Fibroblast of the aortic adventitia (primary cell): ENCODE measurements at regions not wholly inside any gene's neighbourhood (a gene's known extent, or its start where the extent isn't known, plus 50 kb on each side); places are given as distances from the start of the nearest gene placed in this dataset.
A peak's percentile ranks its signal among the peaks of the same experiment; 100 is the strongest.

ENCODE experiments used
- DNase-seq: peaks from one replicate; pipeline ENCODE4 v3.0.0-alpha.2; 2010; ENCODE audit warnings: low read depth
- H3K4me3 ChIP-seq: 2 replicates; pipeline ENCODE4 v1.5.1; 2011; ENCODE audit warnings: low read depth, mild to moderate bottlenecking, control low read depth, low read length, moderate library complexity
- CTCF ChIP-seq: IDR thresholded peaks from 2 replicates; pipeline ENCODE4 v1.5.1; 2011; ENCODE audit warnings: mild to moderate bottlenecking, low read length, control low read depth, inconsistent platforms; ENCODE audit not compliant: insufficient read depth

- no peak for DNase-seq
- no peak overlapping the region for H3K4me3 ChIP-seq
Observed at GRCh38 chr5:130287438-130287837, 383.2 kb downstream of the CHSY3 start.

DNA sequence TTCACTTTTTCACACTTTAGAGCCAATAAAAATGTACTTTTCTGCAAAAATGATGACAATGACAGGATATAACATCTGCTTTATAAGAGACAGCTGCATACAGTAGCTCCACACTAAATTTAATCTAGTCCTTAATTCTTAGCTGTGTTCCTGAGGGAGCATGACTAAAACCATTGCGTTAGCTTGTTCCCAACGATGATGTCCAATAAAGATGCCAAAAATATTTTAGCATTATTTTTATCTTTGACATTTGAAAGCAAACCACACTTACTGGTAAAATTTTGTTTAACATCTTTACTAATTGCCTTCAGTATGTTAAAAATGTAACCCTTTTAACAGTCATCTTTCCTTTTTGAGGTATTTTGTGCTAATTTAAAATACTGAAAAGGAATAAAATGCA is 382.7 kb downstream of the CHSY3 start:
- TF ChIP-seq CTCF = no peak
- DNase-seq = peak; percentile 63
- no peak overlapping the region for H3K4me3 ChIP-seq

More at GRCh38 chr5:130287438-130287837, 383.2 kb downstream of the CHSY3 start:
- no peak for TF ChIP-seq CTCF

- DNase-seq = peak; percentile 93
- H3K4me3 ChIP-seq = no peak overlapping the region
- no peak for TF ChIP-seq CTCF
Observed at GRCh38 chr5:130282049-130282448, 377.8 kb downstream of the CHSY3 start.

DNA sequence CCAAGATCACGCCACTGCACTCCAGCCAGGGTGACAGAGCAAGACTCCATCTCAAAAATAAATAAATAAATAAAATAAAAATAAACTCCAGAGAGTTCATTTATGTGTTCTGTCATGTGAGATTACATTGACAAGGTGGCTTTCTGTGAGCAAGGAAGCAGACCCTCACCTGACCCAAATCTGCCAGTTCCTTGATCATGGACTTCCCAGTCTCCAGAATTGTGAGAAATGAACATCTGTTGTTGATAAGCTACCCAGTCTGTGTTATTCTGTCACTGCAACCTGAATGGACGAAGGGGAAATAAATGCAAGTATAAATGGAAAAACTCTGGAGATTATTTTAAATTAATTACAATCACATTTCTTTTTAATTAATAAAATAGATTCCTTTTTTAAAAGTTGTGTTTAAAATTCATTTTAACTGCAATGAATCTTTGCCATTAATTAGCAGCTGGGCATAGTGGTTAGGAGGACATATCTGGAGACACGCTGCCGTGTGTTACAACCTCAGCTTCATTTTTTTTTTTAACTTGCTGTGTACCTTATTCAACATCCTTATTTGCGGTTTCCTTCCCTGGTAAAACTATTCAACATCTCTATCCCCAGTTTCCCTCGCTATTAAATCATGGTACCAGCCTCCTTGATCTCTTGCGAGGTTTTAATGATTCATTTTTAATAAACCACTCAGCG is 376.4 kb downstream of the CHSY3 start:
- TF ChIP-seq CTCF = no peak
- no peak for DNase-seq
- H3K4me3 ChIP-seq = no peak overlapping the region

DNA sequence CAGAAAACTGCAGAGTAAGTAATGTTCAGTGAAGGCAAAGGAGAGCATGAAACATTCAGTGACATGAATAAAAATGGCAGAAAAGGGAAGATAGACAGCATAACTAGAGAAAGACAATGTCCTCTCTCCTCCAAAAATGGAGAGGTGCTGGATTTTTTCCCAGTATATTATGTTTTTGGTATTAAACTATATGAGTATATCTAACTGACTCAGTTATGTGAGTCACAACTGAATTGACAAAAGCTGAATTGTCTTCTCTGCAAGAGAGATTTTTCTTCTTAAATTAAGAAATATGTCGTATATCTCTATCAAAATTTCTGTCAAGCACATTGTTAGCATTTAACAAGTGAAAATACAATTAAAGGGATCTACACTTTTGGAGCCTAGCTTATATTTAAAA is 375.1 kb downstream of the CHSY3 start:
- TF ChIP-seq CTCF = no peak
- no peak overlapping the region for H3K4me3 ChIP-seq
- DNase-seq = peak; percentile 49

DNA sequence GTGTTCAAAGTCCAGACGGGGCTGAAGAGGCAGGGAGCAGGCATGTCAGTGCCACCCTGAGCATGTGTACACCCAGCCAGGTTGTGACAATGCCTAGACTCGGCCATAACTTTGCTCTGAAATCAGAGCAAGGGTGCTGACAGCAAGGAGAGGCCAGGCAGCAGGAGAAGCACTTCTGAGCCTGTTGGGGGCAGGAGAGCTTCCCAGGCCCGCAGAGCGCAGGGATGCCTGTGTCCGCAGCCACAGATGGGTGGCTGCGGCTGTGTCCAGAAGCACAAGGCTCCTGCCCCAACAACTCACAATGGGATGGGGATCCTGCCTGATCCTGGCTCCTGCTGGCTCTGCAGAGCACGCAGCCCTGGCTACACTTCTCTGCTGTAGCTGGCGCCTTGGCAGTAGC is 373.9 kb downstream of the CHSY3 start:
- no peak overlapping the region for H3K4me3 ChIP-seq
- no peak for TF ChIP-seq CTCF
- no peak for DNase-seq

GRCh38 chr5:130277522-130277921 is 373.3 kb downstream of the CHSY3 start:
- no peak for TF ChIP-seq CTCF
- DNase-seq = no peak
- no peak overlapping the region for H3K4me3 ChIP-seq
